Spinal cord (tissue), 9 donors: ENCODE measurements at regions not wholly inside any gene's neighbourhood (a gene's known extent, or its start where the extent isn't known, plus 50 kb on each side); places are given as distances from the start of the nearest gene placed in this dataset.

Experiments used
- DNase-seq, 6 donors: peaks; one replicate each; pipeline versions ENCODE4 v3.0.0 to v3.0.0-alpha.2; 2013 to 2015; ENCODE audit warnings: low spot score in 6 of 6, low read depth in 4 of 6
- H3K27ac ChIP-seq: one replicate; pipeline ENCODE4 v1.5.1; 2013; ENCODE audit warnings: low read depth, low read length, control low read depth
- H3K27me3 ChIP-seq: one replicate; pipeline ENCODE4 v1.6.1; 2013; ENCODE audit warnings: low read length; ENCODE audit not compliant: control insufficient read depth, insufficient read depth
- H3K36me3 ChIP-seq: one replicate; pipeline ENCODE4 v1.6.1; 2013; ENCODE audit warnings: low read length; ENCODE audit not compliant: control insufficient read depth, insufficient read depth
- H3K4me1 ChIP-seq: one replicate; pipeline ENCODE4 v1.6.1; 2013; ENCODE audit warnings: low read length; ENCODE audit not compliant: control insufficient read depth, insufficient read depth
- H3K4me3 ChIP-seq: one replicate; pipeline ENCODE4 v1.5.1; 2013; ENCODE audit warnings: low read depth, low read length, control low read depth
- H3K9me3 ChIP-seq: one replicate; pipeline ENCODE4 v1.6.1; 2013; ENCODE audit warnings: low read length; ENCODE audit not compliant: control insufficient read depth, insufficient read depth
- WGBS: methylation state at CpG from one replicate; pipeline ENCODE4 v1.1.5; 2013; ENCODE audit warnings: missing lambda C conversion rate; ENCODE audit not compliant: insufficient coverage; 5-methylcytosine and 5-hydroxymethylcytosine counted together
- donor health status: healthy.

GRCh38 chr2:3073704-3074103, 303.9 kb downstream of the EIPR1 start:
- 84% methylated on average over 8 of the region's 14 CpGs for WGBS

DNA sequence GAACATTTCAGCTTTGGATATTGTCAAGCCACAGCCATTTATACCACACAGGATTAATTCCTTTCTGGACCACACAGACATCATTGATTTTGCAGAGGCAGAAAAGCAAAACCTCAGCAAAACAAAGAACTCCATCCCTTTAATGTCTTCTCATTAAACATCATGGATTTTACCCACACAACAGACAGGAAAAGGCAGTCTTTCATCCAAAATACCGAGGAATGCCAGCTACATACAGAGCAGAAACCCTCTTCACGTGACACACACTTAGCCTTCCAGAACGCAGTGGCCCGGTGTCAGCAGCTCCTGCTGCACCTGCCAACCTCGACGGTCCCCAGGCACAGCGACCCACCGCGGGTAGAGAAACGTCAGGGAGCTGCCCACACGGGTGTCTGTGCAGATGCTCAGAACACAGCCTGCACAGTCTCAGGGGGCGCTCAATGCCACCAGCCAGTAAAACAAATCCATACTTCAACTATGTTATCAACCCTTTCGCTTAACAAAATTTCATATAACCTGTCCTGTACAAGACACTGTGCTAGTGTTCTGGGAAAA, 304.5 kb downstream of the EIPR1 start:
- DNase-seq: peak in 2 of 6 donors; percentile 44 to 78
- H3K27ac ChIP-seq: no peak overlapping the region
- no peaks in the 10 kb centered on the region for H3K9me3 ChIP-seq
- peaks cover 29% of the 10 kb centered on the region for H3K4me1 ChIP-seq
- no peak overlapping the region for H3K4me3 ChIP-seq
- 25% methylated on average over 11 of the region's 13 CpGs for WGBS
- H3K36me3 ChIP-seq: no peaks in the 10 kb centered on the region
- no peaks in the 10 kb centered on the region for H3K27me3 ChIP-seq

More at GRCh38 chr2:3073704-3074103, 303.9 kb downstream of the EIPR1 start:
- Histone ChIP-seq H3K27me3 (no peaks in the 10 kb centered on the region), H3K4me1 (peaks cover 29% of the 10 kb centered on the region), H3K4me3 (no peak overlapping the region), H3K36me3 (no peaks in the 10 kb centered on the region), H3K9me3 (no peaks in the 10 kb centered on the region), H3K27ac (no peak overlapping the region)
- peak in 1 of 6 donors; percentile 14 for DNase-seq

DNA sequence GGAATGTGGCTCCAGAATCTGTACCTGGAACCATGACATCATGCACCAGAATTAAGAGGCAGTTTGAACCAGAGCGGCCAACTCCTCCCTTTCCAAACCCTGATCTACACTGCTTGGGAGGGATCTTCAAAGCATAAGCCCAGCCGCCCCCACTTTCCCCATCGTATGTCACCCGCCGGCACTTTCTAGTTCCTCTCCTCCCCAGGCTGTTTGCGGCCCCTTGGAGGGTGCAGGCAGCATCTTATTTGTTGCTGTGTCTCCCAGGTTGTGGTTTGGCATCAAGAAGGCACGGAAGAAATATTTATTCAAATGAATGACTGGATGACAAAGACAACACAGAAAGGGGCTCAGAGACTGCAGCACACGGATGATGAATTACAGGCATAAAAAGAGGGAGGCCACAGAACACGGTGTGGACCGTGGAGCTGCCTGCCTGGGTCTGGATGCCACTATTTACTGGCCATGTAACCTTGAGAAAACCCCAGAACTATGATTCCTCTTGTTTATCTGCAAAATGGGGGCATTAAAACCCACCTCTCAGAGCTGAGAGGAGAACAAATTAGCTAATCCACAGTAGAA, 305.8 kb downstream of the EIPR1 start:
- DNase-seq: no peak
- WGBS: 77% methylated on average over 9 of the region's 10 CpGs
- Histone ChIP-seq H3K9me3 (no peaks in the 10 kb centered on the region), H3K4me1 (peaks cover 19% of the 10 kb centered on the region), H3K36me3 (no peaks in the 10 kb centered on the region), H3K4me3 (no peak overlapping the region), H3K27ac (no peak overlapping the region), H3K27me3 (no peaks in the 10 kb centered on the region)

DNA sequence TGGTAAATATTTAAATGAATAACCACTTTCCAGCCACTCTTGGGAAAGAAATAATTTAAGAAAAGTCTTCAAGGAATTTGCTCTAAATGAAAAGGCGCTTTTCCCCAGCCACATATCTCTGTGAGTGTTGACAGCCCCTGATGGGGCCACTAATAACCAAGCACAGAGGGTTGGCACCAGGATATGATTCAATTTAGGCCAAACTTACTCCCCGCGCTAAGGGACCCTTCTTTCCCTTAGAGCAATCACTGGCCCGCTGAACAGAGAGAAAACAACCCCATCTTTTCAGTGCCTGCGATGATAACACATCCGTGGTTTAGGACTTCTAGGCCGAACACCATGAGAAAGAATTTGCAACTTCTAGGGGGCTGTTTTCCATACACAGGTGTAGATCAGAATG, 310.8 kb downstream of the EIPR1 start:
- no peak for DNase-seq
- 80% methylated on average over 2 of the region's 7 CpGs for WGBS

DNA sequence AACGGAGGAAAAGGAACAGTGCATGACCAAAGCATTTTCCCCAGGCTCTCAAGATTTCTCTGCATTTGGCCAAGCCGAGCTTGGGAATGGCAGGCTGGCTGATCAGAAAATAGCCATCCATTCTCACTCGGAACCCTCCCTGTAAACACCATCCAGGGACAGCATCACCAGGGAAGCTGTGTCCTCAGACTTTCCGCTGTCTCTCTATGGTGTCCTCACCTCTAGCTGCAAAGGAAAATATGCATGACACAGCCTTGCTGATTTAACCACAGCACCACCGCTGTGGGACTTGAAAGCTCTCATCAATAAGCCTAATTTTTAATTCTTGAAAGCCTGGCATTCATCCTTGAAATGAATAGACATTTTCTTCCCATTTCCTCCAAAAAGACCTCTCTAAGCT, 311.7 kb downstream of the EIPR1 start:
- Histone ChIP-seq H3K36me3 (no peaks in the 10 kb centered on the region), H3K4me1 (no peaks in the 10 kb centered on the region), H3K9me3 (no peaks in the 10 kb centered on the region), H3K27ac (no peak overlapping the region), H3K27me3 (no peaks in the 10 kb centered on the region), H3K4me3 (no peak overlapping the region)
- peak in 1 of 6 donors; percentile 32 for DNase-seq
- WGBS: 47% methylated on average over 4 of the region's 5 CpGs

More for the DNA sequence above, 310.8 kb downstream of the EIPR1 start:
- Histone ChIP-seq H3K36me3 (no peaks in the 10 kb centered on the region), H3K27ac (no peak overlapping the region), H3K4me1 (no peaks in the 10 kb centered on the region), H3K9me3 (no peaks in the 10 kb centered on the region), H3K4me3 (no peak overlapping the region), H3K27me3 (no peaks in the 10 kb centered on the region)

DNA sequence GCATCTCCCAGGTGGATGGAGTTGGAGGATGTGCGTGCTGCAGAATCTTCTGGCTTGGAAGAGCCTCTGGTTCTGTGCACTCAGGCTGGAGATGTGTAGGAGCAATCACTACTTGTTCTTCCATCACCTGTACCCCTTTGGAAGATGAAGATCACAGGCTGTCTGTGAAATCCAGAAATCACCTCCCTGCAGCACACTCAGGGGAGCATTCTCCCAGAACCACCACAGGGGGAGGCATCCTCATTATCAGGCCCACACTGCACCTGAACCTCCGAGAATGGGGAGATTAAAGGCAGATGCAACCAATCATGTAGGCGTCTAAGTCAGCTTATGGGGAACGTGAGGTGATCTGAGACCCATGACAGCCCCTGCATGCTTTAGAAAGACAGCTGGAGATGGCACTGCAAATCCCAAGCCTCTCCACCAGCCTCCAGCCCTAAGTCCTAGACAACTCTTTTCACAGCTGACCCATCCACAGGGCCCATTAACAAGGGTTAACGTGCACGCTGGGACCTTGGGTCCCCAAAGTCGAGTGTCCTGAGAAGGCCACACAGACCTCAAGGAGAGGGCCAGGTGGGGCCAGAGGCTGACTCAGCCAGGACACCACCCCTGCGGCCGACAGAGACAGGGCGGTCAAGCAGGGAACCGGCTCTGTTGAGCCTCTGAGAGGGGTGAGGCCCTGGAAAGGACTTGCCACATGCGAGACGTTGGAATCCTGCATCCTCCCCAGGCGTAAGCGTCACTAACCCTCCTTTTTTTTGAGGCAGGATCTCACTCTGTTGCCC, 314.9 kb downstream of the EIPR1 start:
- no peaks in the 10 kb centered on the region for H3K27me3 ChIP-seq
- peak in 1 of 6 donors; percentile 52 for DNase-seq
- WGBS: 91% methylated on average over 13 of the region's 15 CpGs

GRCh38 chr2:3060049-3060448, 317.6 kb downstream of the EIPR1 start:
- peak in 1 of 6 donors; percentile 39 for DNase-seq
- no peak overlapping the region for H3K27ac ChIP-seq
- 87% methylated on average over 6 of the region's 16 CpGs for WGBS

More for the DNA sequence above, 314.9 kb downstream of the EIPR1 start:
- Histone ChIP-seq H3K36me3 (no peaks in the 10 kb centered on the region), H3K4me3 (no peak overlapping the region), H3K9me3 (no peaks in the 10 kb centered on the region), H3K4me1 (peaks cover 7% of the 10 kb centered on the region), H3K27ac (no peak overlapping the region)

GRCh38 chr2:3059141-3059925, 318.3 kb downstream of the EIPR1 start:
- Histone ChIP-seq H3K4me1 (peaks cover 7% of the 10 kb centered on the region), H3K4me3 (no peak overlapping the region), H3K27ac (no peak overlapping the region), H3K36me3 (no peaks in the 10 kb centered on the region), H3K9me3 (no peaks in the 10 kb centered on the region), H3K27me3 (no peaks in the 10 kb centered on the region)
- WGBS: 48% methylated on average over 34 of the region's 37 CpGs
- DNase-seq: peak in 1 of 6 donors; percentile 54

More at GRCh38 chr2:3060049-3060448, 317.6 kb downstream of the EIPR1 start:
- H3K4me1 ChIP-seq: peaks cover 7% of the 10 kb centered on the region
- no peaks in the 10 kb centered on the region for H3K36me3 ChIP-seq
- H3K9me3 ChIP-seq: no peaks in the 10 kb centered on the region
- no peaks in the 10 kb centered on the region for H3K27me3 ChIP-seq
- H3K4me3 ChIP-seq: no peak overlapping the region

DNA sequence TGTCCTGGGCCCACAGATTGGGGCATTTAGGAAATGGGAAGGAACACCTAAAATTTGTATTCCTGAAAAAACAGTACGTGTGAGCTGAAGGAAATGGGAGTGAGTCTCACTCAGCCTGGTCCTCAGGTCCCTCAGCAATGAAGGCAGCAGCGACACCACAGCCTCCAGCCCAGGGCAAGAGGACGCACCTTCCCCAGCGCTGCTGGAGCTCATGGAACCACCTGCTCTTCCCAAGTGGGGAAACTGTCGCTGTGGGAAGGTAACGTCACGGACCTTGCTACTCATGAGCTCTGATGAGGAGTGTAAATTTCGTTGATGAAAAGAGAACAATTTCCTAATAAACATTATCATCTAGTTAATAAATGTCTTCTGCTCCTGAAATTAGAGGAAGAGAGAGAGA, 323.6 kb downstream of the EIPR1 start:
- 92% methylated on average over 4 of the region's 8 CpGs for WGBS
- Histone ChIP-seq H3K4me3 (no peak overlapping the region), H3K27ac (no peak overlapping the region), H3K27me3 (no peaks in the 10 kb centered on the region), H3K4me1 (no peaks in the 10 kb centered on the region), H3K36me3 (no peaks in the 10 kb centered on the region), H3K9me3 (no peaks in the 10 kb centered on the region)
- no peak for DNase-seq
